Caco-2 (cell line): ENCODE measurements at regions not wholly inside any gene's neighbourhood (a gene's known extent, or its start where the extent isn't known, plus 50 kb on each side); places are given as distances from the start of the nearest gene placed in this dataset.

Source experiments
- BruUV-seq: library from RNA; stranded (reverse); fragments of 400-500 nt; replicated peaks from 2 replicates; lab custom pipeline; 2021; lab: Mats Ljungman, UMichigan
- CTCF ChIA-PET: fragments of 300-600 bp; sonication (Branson Sonifier 250); formaldehyde crosslinking; loops from one replicate; lab custom pipeline; 2022; ENCODE audit warnings: antibody characterized with exemption; lab: Charles Lee
- POLR2A ChIA-PET: fragments of 300-600 bp; sonication (Branson Sonifier 250); formaldehyde crosslinking; loops from one replicate; lab custom pipeline; 2022; ENCODE audit warnings: antibody characterized with exemption; lab: Charles Lee
- DNase-seq, 2 experiments: peaks; one replicate each; pipeline versions ENCODE4 v3.0.0 to v3.0.0-alpha.2; 2020 to 2022
- H3K27me3 ChIP-seq: replicated peaks from 2 replicates; pipeline ENCODE4 v1.6.0; 2011; ENCODE audit warnings: low read length; ENCODE audit not compliant: control insufficient read depth, insufficient read depth
- H3K36me3 ChIP-seq: 2 replicates; pipeline ENCODE4 v1.5.1; 2011; ENCODE audit warnings: low read length; ENCODE audit not compliant: control insufficient read depth, insufficient read depth
- H3K4me1 ChIP-seq: fragments of 250-450 bp; sonication (Bioruptor Pico); 2 replicates; pipeline ENCODE4 v1.5.1; 2020; ENCODE audit warnings: mild to moderate bottlenecking
- H3K4me3 ChIP-seq: 2 replicates; pipeline ENCODE4 v1.5.1; 2011; ENCODE audit warnings: low read depth, mild to moderate bottlenecking, control low read depth, low read length
- H3K9me3 ChIP-seq: fragments of 250-450 bp; sonication (Bioruptor Pico); 2 replicates; pipeline ENCODE4 v1.5.1; 2020; ENCODE audit warnings: mild to moderate bottlenecking, moderate library complexity
- H3K27ac Mint-ChIP-seq: one replicate; pipeline ENCODE4 v1.8.0; 2022; ENCODE audit warnings: mixed read lengths; ENCODE audit not compliant: unreplicated experiment
- H3K27me3 Mint-ChIP-seq: one replicate; pipeline ENCODE4 v1.8.0; 2022; ENCODE audit warnings: mixed read lengths; ENCODE audit not compliant: insufficient read depth, unreplicated experiment
- H3K36me3 Mint-ChIP-seq: one replicate; pipeline ENCODE4 v1.8.0; 2022; ENCODE audit warnings: mild to moderate bottlenecking, mixed read lengths; ENCODE audit not compliant: insufficient read depth, unreplicated experiment
- H3K4me1 Mint-ChIP-seq: one replicate; pipeline ENCODE4 v1.8.0; 2022; ENCODE audit warnings: low read depth, mixed read lengths; ENCODE audit not compliant: unreplicated experiment
- H3K4me3 Mint-ChIP-seq: one replicate; pipeline ENCODE4 v1.8.0; 2022; ENCODE audit warnings: mild to moderate bottlenecking, moderate library complexity, mixed read lengths; ENCODE audit not compliant: unreplicated experiment
- H3K9me3 Mint-ChIP-seq: one replicate; pipeline ENCODE4 v1.8.0; 2022; ENCODE audit warnings: mixed read lengths; ENCODE audit not compliant: unreplicated experiment
- CTCF ChIP-seq, 2 experiments: fragments of 200-600 bp in 1 of 2; IDR thresholded peaks; 1 replicate in 1 of 2; 2 replicates in 1 of 2; pipeline versions ENCODE4 v1.5.1 to v1.8.0; 2011 to 2022; ENCODE audit warnings: antibody characterized with exemption in 1 of 2, control low read depth in 1 of 2, inconsistent platforms in 1 of 2, low read depth in 1 of 2, low read length in 1 of 2, mild to moderate bottlenecking in 1 of 2, moderate library complexity in 1 of 2; ENCODE audit not compliant: insufficient read depth in 1 of 2, severe bottlenecking in 1 of 2, unreplicated experiment in 1 of 2
- intact Hi-C: fragments of 100-400 bp; cut with micrococcal nuclease; formaldehyde crosslinking; loops from one replicate; pipeline ENCODE4 v1.10.0; 2022; ENCODE audit not compliant: unreplicated experiment

DNA sequence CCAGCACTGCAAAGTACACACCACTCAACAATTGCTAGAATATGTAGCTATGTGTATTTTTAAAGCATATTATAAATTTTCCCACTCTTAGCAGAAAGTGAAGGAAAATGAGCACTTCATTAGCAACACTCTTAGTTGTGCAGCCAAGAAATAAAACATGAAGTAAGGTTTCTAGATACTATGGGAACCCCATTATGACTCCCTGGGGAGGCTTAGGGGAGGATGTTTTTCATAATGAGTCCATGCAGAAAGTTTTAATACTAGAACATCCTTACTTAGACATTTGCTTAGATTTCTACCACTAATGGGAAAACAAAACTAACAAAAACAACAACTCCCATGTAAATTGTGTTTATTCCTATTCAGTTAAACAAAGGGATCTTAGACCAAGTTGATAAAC lies 148.4 kb upstream of the HDAC9 start:
- no peaks in the 10 kb centered on the region for H3K4me1 Mint-ChIP-seq
- no peak for TF ChIP-seq CTCF (IDR thresholded peaks at IDR 0.05; ENCODE audit: insufficient read depth in 1 of 2, low read depth in 1 of 2, low read length in 1 of 2, severe bottlenecking in 1 of 2, unreplicated experiment in 1 of 2)
- Histone ChIP-seq H3K4me1 (no peaks in the 10 kb centered on the region), H3K36me3 (no peaks in the 10 kb centered on the region), H3K9me3 (no peaks in the 10 kb centered on the region), H3K27me3 (no peaks in the 10 kb centered on the region), H3K4me3 (no peak overlapping the region)
- H3K36me3 Mint-ChIP-seq, result no peaks in the 10 kb centered on the region
- no peak overlapping the region for H3K27ac Mint-ChIP-seq
- ChIA-PET CTCF (no interaction called here), POLR2A (no interaction called here)
- intact Hi-C loops, result loop anchor here (10.0 kb wide), 1 partner anchor 382 kb away; no protein-coding TSS in a partner anchor
- DNase-seq, result no peak
- H3K9me3 Mint-ChIP-seq, result no peaks in the 10 kb centered on the region
- peaks cover 4% of the 10 kb centered on the region for H3K27me3 Mint-ChIP-seq
- no peak overlapping the region for H3K4me3 Mint-ChIP-seq
- BruUV-seq, result no TSS peak

- Mint-ChIP-seq H3K27ac (no peak overlapping the region), H3K27me3 (peaks cover 4% of the 10 kb centered on the region), H3K4me1 (no peaks in the 10 kb centered on the region), H3K9me3 (no peaks in the 10 kb centered on the region), H3K36me3 (no peaks in the 10 kb centered on the region), H3K4me3 (no peak overlapping the region)
- Histone ChIP-seq H3K9me3 (no peaks in the 10 kb centered on the region), H3K27me3 (no peaks in the 10 kb centered on the region), H3K36me3 (no peaks in the 10 kb centered on the region), H3K4me1 (peaks cover under 1% of the 10 kb centered on the region; the same call in 1 of the 2 replicates), H3K4me3 (no peak overlapping the region)
- peak in 1 of 2 experiments; percentile 13 for DNase-seq
- POLR2A ChIA-PET, result no interaction called here
- CTCF ChIA-PET, result interaction anchor here (1.3 kb wide), 1 partner anchor 220 kb away, joined by 4 read pairs; no protein-coding TSS in a partner anchor
- intact Hi-C loops, result no loop called here
- TF ChIP-seq CTCF (IDR thresholded peaks at IDR 0.05; ENCODE audit: insufficient read depth in 1 of 2, low read depth in 1 of 2, low read length in 1 of 2, severe bottlenecking in 1 of 2, unreplicated experiment in 1 of 2), result no peak
- BruUV-seq, result no TSS peak
Observed at GRCh38 chr7:18350678-18351077, 144.9 kb upstream of the HDAC9 start.

DNA sequence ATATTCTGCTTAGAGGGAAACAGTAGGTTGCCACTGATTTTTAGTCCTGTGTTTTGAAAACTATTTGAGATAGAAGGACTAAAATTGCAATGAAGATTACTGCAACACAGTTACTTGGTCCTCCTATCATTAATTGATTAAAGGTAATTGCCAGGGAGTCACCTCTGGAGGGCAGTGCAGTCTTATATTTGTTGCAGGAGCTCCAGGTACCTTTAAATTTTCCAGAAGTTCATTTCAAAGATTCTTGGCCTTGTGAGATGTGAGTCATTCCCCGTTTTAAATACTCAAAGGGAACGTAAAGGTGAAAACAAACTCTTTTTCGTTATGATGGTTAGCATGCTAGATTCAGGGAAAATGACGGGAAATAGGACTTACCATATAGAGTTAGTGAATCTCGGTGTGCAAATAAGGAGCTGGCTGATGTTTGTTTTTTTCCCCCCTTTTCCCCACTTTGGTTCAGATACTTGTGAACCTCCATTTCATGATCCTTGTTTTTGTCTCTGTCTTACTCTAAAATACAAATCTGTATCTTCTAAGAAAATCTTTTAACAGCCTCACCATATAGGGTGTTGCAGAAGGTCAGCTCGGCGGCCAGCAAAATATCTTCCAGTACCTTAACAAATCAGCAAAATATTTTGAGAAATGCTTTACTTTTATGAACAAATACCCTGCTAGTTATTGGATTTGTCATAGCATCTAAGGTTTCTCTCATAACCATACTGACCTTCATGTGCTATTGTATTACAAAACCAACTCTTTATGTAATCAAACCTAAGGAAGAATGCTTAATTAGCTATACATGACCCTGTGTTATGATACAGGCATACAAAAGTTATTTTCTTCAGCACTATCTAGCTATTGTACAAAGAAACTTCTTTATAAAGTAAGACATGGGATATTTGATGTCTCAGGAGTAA lies 143.0 kb upstream of the HDAC9 start:
- intact Hi-C loops, result loop anchor here (1.0 kb wide), 3 partner anchors 219 to 314 kb away; no protein-coding TSS in a partner anchor
- BruUV-seq, result no TSS peak
- H3K27ac Mint-ChIP-seq, result no peak overlapping the region

More for the DNA sequence above, 143.0 kb upstream of the HDAC9 start:
- Histone ChIP-seq H3K36me3 (no peaks in the 10 kb centered on the region), H3K9me3 (no peaks in the 10 kb centered on the region), H3K4me1 (peaks cover 3% of the 10 kb centered on the region; the same call in 1 of the 2 replicates), H3K27me3 (no peaks in the 10 kb centered on the region), H3K4me3 (no peak overlapping the region)
- no peaks in the 10 kb centered on the region for H3K36me3 Mint-ChIP-seq
- no peaks in the 10 kb centered on the region for H3K9me3 Mint-ChIP-seq
- no peak overlapping the region for H3K4me3 Mint-ChIP-seq
- peak; percentile 39 to 47 for TF ChIP-seq CTCF (IDR thresholded peaks at IDR 0.05; ENCODE audit: insufficient read depth in 1 of 2, low read depth in 1 of 2, low read length in 1 of 2, severe bottlenecking in 1 of 2, unreplicated experiment in 1 of 2)
- DNase-seq, result peak in 1 of 2 experiments; percentile 44
- CTCF ChIA-PET, result interaction anchor here (0.6 to 1.8 kb wide), 5 partner anchors 13 to 583 kb away, joined by 3 to 15 read pairs (median 4); no protein-coding TSS in a partner anchor
- POLR2A ChIA-PET, result no interaction called here
- no peaks in the 10 kb centered on the region for H3K4me1 Mint-ChIP-seq
- H3K27me3 Mint-ChIP-seq, result peaks cover 4% of the 10 kb centered on the region
